Psoas muscle (tissue), 7 donors: ENCODE measurements at regions not wholly inside any gene's neighbourhood (a gene's known extent, or its start where the extent isn't known, plus 50 kb on each side); places are given as distances from the start of the nearest gene placed in this dataset.

ENCODE experiments used
- ATAC-seq, 4 donors: fragments of 200-7000 bp; cut with Tn5 transposase; one replicate each; pipeline ENCODE4 v1.9.1; 2020; ENCODE audit warnings: moderate library complexity in 3 of 4, mild to moderate bottlenecking in 2 of 4
- DNase-seq, 2 donors: peaks; one replicate each; pipeline ENCODE4 v3.0.0-alpha.2; 2020
- H3K27ac ChIP-seq: fragments of 200-600 bp; one replicate; pipeline ENCODE4 v1.8.0; 2022
- H3K27me3 ChIP-seq, 3 donors: fragments of 200-600 bp in 1 of 3; one replicate each; pipeline versions ENCODE4 v1.6.1 to v1.8.0; 2013 to 2022; ENCODE audit warnings: low read length in 2 of 3, mild to moderate bottlenecking in 2 of 3, moderate library complexity in 1 of 3; ENCODE audit not compliant: insufficient read depth in 3 of 3
- H3K36me3 ChIP-seq, 2 donors: fragments of 200-600 bp in 1 of 2; one replicate each; pipeline versions ENCODE4 v1.6.1 to v1.8.0; 2013 to 2022; ENCODE audit warnings: low read depth in 1 of 2, mild to moderate bottlenecking in 1 of 2, moderate library complexity in 1 of 2; ENCODE audit not compliant: insufficient read depth in 1 of 2
- H3K4me1 ChIP-seq: fragments of 200-600 bp; one replicate; pipeline ENCODE4 v1.8.0; 2022
- H3K4me3 ChIP-seq: fragments of 200-600 bp; one replicate; pipeline ENCODE4 v1.8.0; 2022; ENCODE audit warnings: mild to moderate bottlenecking
- H3K9me3 ChIP-seq: fragments of 200-600 bp; one replicate; pipeline ENCODE4 v1.8.0; 2022
- CTCF ChIP-seq: fragments of 200-600 bp; IDR thresholded peaks from one replicate; pipeline ENCODE4 v1.8.0; 2022; ENCODE audit warnings: antibody characterized with exemption
- WGBS, 3 donors: extraction: QIAGEN DNeasy Blood & Tissue Kit; methylation state at CpG; one replicate each; pipeline versions ENCODE4 v1.1.6 to v1.1.7; 2013; 5-methylcytosine and 5-hydroxymethylcytosine counted together
- intact Hi-C, 2 donors: fragments of 100-400 bp; cut with DNase I; formaldehyde crosslinking; loops; one replicate each; pipeline versions ENCODE4 v1.11.0 to v1.14.2; 2022
- donor health status: healthy with polysubstance abuse.
- donor health status: DM: no; HTN: no; CAD: no; lungs with moderate emphysema.
- donor health status: Bipolar disorder and iron deficiency.
- donor health status: healthy.
- donor health status: DM: yes; HTN: yes; CAD: no.
- donor health status: DM: no; HTN: no; CAD: no.
- donor health status: DM: yes; HTN: yes; CAD: no.

DNA sequence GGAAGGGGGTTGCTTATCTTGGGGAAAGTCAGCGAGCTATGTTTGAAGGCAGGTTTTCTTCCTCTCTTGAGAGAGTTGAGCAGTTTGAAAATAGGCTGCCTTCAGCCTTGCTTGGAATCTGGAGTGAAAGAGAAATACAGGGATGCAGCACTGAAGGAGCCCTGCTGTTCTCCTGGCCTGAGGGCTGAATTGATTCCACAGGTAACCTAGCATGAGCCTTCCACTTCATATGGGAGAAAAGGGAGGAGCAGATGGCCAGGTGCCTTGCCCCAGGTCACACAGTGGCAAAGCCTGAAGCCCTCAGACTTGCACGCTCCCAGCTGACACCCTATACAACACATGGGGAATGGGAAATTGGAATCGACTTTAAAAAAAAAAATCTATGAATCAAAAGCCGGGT, 88.0 kb upstream of the WLS start:
- Histone ChIP-seq H3K9me3 (no peaks in the 10 kb centered on the region), H3K4me3 (no peak overlapping the region), H3K36me3 (no peaks in the 10 kb centered on the region), H3K27me3 (no peaks in the 10 kb centered on the region), H3K27ac (no peak overlapping the region), H3K4me1 (no peaks in the 10 kb centered on the region)
- no peak for TF ChIP-seq CTCF
- ATAC-seq (no peak), DNase-seq (no peak)
- intact Hi-C loops = loop anchor here (5.0 kb wide), 2 partner anchors 88 to 203 kb away; partner anchors contain the start of gene WLS (in 1 of the 2)
- WGBS, 3 donors = 68 to 79% (median 75%) methylated on average over 4 of the region's 4 CpGs

GRCh38 chr1:68319907-68320306, 87.6 kb upstream of the WLS start:
- H3K27me3 ChIP-seq = no peaks in the 10 kb centered on the region
- no peak overlapping the region for H3K27ac ChIP-seq
- 63 to 67% (median 64%) methylated on average over 5 of the region's 5 CpGs for WGBS, 3 donors
- no peak overlapping the region for H3K4me3 ChIP-seq
- no peaks in the 10 kb centered on the region for H3K4me1 ChIP-seq
- TF ChIP-seq CTCF = no peak
- H3K36me3 ChIP-seq = no peaks in the 10 kb centered on the region
- H3K9me3 ChIP-seq = no peaks in the 10 kb centered on the region
- ATAC-seq = no peak
- DNase-seq = no peak
- intact Hi-C loops = loop anchor here (5.0 kb wide), 2 partner anchors 88 to 203 kb away; partner anchors contain the start of gene WLS (in 1 of the 2)

GRCh38 chr1:68317543-68317942, 85.2 kb upstream of the WLS start:
- intact Hi-C loops = no loop called here

GRCh38 chr1:68314151-68314780, 81.9 kb upstream of the WLS start:
- DNase-seq = no peak
- WGBS, 3 donors = 39 to 57% (median 46%) methylated on average over 3 of the region's 3 CpGs

More at GRCh38 chr1:68317543-68317942, 85.2 kb upstream of the WLS start:
- Histone ChIP-seq H3K4me3 (no peak overlapping the region), H3K36me3 (no peaks in the 10 kb centered on the region), H3K27ac (no peak overlapping the region), H3K9me3 (no peaks in the 10 kb centered on the region), H3K4me1 (no peaks in the 10 kb centered on the region), H3K27me3 (no peaks in the 10 kb centered on the region)
- 57 to 72% (median 61%) methylated on average over 2 of the region's 2 CpGs for WGBS, 3 donors
- DNase-seq = no peak
- TF ChIP-seq CTCF = no peak
- no peak for ATAC-seq

More at GRCh38 chr1:68314151-68314780, 81.9 kb upstream of the WLS start:
- intact Hi-C loops = no loop called here
- no peaks in the 10 kb centered on the region for H3K27me3 ChIP-seq
- H3K9me3 ChIP-seq = no peaks in the 10 kb centered on the region
- no peaks in the 10 kb centered on the region for H3K4me1 ChIP-seq
- H3K27ac ChIP-seq = no peak overlapping the region
- no peak for ATAC-seq
- TF ChIP-seq CTCF = no peak
- H3K36me3 ChIP-seq = no peaks in the 10 kb centered on the region
- no peak overlapping the region for H3K4me3 ChIP-seq
